Stimulated activated CD8-positive, alpha-beta memory T cell treated with anti-CD3 and anti-CD28 coated beads, Interleukin-12 subunit alpha, Interleukin-12 subunit beta, amount 100 ng/mL, for 24 hours (primary cell): ENCODE measurements at regions not wholly inside any gene's neighbourhood (a gene's known extent, or its start where the extent isn't known, plus 50 kb on each side); places are given as distances from the start of the nearest gene placed in this dataset.
"Not testable (repeated sequence)": the region's sequence is repeated elsewhere in the genome, so short reads cannot be mapped to it uniquely, and the experiment has no call there.

Source experiments
- DNase-seq: peaks from one replicate; pipeline ENCODE4 v3.0.0-alpha.2; 2020; ENCODE audit errors: extremely low read depth

GRCh38 chr3:70501561-70501960 lies 189.1 kb upstream of the MDFIC2 start:
- DNase-seq, result no peak

DNA sequence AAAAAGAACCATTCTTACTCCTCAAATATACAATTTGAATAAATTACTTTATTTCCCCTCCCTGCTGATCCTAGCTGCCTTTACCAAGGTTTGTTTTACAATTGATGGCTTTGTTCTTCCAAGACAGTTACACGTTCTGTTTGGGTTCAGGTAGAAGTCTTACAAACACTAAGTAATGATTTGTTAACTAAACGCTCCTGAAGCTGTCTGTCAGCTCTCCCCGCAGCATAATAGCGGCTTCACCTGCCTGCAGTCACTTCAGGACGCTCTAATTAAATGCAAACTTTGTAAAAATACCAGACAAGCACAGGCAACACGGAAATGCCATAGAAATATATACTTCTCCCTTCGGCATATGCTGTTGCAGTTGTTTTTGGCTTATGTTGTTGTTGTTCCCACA lies 176.4 kb upstream of the MDFIC2 start:
- no peak for DNase-seq

GRCh38 chr3:70488131-70488530 lies 175.7 kb upstream of the MDFIC2 start:
- DNase-seq, result no peak

GRCh38 chr3:70486414-70487017 lies 174.1 kb upstream of the MDFIC2 start:
- no peak for DNase-seq

DNA sequence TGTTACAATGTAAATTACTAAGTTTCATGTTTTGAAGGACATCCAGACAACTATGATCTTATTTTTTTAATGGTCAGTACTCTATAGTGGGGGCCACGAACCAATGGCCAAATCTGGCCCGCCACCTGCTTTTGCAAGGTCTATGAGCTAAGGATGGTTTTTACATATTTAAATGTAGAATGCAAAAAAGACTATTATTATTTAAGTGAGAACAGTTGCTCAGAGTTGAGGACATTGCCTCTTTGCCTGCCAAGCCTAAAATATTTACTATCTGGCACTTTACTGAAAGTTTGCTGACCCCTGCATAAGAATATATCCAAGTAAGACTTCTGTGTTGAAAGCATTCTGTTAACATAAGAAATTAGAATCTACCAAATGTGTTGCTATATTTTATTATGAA lies 163.7 kb upstream of the MDFIC2 start:
- no peak for DNase-seq

- no peak for DNase-seq
Measured at GRCh38 chr3:70471464-70472342, 159.3 kb upstream of the MDFIC2 start.

GRCh38 chr3:70466096-70466495 lies 153.7 kb upstream of the MDFIC2 start:
- DNase-seq, result no peak

DNA sequence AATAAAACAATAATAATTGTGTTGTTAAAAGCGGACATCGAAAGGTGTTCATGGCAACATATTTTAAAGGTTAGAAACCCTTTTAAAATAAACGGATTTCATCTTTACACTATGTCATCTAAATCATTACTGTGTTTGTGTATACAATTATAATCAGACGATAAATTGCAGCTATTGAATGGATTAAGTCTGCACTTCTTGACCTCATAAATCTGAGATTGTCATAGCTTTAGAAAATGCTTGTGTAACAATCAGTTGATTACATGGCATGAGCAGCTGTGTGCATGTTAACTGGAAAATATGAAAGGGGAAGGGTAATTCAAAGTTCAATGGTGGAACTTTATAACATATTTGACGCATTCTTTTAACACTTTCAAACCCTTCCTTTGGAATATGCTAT lies 152.4 kb upstream of the MDFIC2 start:
- DNase-seq, result no peak

GRCh38 chr3:70464465-70464864 lies 152.0 kb upstream of the MDFIC2 start:
- no peak for DNase-seq

GRCh38 chr3:70450220-70450619 lies 137.8 kb upstream of the MDFIC2 start:
- not testable (repeated sequence) for DNase-seq

- not testable (repeated sequence) for DNase-seq
Measured at GRCh38 chr3:70435422-70435821, 123.0 kb upstream of the MDFIC2 start.

DNA sequence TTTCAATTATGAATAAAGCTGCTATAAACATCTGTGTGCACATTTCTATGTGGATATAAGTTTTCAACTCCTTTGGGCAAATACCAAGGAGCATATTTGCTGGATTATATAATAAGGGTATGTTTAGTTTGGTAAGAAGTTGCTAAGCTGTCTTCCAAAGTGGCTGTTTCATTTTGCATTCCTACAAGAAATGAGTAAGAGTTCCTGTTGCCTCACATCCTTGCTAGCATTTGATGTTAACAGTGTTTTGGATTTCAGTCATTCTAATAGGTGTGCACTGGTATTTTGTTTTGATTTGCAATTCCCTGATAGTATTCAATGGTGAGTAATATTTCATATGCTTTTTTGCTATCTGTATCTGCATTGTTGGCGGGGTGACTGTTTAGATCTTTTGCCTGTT lies 120.7 kb upstream of the MDFIC2 start:
- DNase-seq, result no peak

GRCh38 chr3:70431911-70432310 lies 119.5 kb upstream of the MDFIC2 start:
- DNase-seq, result no peak

DNA sequence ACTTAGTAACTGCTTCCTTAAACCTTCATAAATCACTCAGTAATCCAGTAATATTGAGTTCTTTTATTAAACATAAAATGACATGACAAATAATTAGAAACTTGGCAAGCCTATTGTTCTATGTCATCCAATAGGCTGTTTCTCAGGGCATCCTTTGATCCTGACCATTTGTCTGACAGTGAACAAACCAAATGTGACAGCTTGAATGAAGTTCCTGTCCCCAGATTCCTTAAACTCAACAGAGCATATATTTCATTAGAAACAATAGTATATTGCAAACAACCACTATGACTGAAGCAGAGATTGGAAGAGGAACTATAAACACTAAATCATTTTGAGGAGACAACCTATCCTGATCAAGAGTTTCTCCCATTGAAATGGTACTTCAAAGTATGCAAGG lies 113.6 kb upstream of the MDFIC2 start:
- DNase-seq, result no peak

GRCh38 chr3:70421506-70421905 lies 109.1 kb upstream of the MDFIC2 start:
- no peak for DNase-seq

GRCh38 chr3:70409018-70409417 lies 96.6 kb upstream of the MDFIC2 start:
- no peak for DNase-seq

- no peak for DNase-seq
Measured at GRCh38 chr3:70400194-70400593, 87.8 kb upstream of the MDFIC2 start.

- no peak for DNase-seq
Measured at GRCh38 chr3:70393881-70394612, 81.6 kb upstream of the MDFIC2 start.

- no peak for DNase-seq
Measured at GRCh38 chr3:70392227-70392626, 79.8 kb upstream of the MDFIC2 start.

DNA sequence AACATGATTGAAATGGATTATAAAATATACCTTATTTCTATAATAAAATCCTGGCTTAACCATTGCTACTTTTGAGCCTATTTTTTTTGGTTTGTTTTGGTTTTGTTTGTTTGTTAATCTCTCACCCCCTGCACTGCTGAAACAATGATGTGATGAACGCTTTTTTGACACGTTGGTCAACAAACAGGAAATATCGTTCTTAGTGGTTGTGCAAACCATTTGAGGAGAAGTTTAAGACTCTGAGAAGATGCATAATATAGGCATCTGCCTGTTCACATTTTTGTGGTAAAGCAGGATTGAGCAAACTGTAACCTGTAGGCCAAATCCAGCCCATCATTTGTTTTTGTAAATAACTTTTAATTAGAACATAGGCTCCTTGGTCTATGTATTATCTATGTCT lies 75.5 kb upstream of the MDFIC2 start:
- DNase-seq, result no peak

GRCh38 chr3:70386846-70387245 lies 74.4 kb upstream of the MDFIC2 start:
- no peak for DNase-seq

- DNase-seq, result no peak
Measured at GRCh38 chr3:70386043-70386442, 73.6 kb upstream of the MDFIC2 start.

- DNase-seq, result no peak
Measured at GRCh38 chr3:70383360-70383831, 71.0 kb upstream of the MDFIC2 start.
